ENCODE measurements at regions not wholly inside any gene's neighbourhood (a gene's known extent, or its start where the extent isn't known, plus 50 kb on each side); places are given as distances from the start of the nearest gene placed in this dataset.

DNA sequence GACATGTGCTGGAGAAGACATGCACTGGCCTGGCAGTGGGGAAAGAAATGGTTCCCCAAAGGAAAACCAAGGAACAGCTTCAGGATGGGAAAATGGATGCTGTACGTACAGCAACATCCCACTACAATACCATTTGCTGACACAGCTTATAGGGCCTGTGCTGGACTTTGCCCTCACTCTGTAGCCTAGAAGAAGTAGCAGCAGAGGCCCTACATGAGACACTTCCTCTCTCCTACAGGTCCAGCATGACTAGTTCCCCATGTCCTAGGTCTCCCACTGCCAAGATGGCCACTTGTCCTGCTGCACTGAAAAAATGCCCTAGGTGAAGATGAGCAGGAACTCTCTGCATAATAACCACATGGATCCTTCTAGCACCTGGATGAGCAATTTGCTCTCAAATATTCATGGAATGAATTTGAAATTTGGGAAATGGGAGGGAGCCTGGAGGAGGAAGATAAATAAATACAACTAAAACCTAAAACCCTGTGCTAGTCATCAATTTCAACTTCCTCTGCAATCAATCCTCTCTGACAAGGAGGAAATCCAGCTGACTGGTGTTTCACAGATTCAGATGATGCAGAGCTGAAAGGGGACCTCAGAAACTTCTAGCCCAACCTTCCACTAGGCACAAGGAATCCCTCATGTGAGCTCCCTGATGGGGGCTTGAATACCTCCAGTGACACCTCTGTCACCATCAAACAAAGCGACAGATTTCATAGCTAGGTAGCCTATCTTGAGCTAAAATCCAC lies 514.3 kb upstream of the PPP2R3A start:
- Histone ChIP-seq H3K4me3 (no peak overlapping the region), H3K27me3 (peaks cover 6% of the 10 kb centered on the region), H3K9me3 (ENCODE audit: low read depth) (no peaks in the 10 kb centered on the region), H3K36me3 (no peaks in the 10 kb centered on the region), H3K27ac (no peak overlapping the region), H3K4me1 (ENCODE audit: low read depth) (no peaks in the 10 kb centered on the region)
- DNase-seq (ENCODE audit: low read depth in 1 of 2, low spot score in 1 of 2): no peak
- TF ChIP-seq, protein P1, sequence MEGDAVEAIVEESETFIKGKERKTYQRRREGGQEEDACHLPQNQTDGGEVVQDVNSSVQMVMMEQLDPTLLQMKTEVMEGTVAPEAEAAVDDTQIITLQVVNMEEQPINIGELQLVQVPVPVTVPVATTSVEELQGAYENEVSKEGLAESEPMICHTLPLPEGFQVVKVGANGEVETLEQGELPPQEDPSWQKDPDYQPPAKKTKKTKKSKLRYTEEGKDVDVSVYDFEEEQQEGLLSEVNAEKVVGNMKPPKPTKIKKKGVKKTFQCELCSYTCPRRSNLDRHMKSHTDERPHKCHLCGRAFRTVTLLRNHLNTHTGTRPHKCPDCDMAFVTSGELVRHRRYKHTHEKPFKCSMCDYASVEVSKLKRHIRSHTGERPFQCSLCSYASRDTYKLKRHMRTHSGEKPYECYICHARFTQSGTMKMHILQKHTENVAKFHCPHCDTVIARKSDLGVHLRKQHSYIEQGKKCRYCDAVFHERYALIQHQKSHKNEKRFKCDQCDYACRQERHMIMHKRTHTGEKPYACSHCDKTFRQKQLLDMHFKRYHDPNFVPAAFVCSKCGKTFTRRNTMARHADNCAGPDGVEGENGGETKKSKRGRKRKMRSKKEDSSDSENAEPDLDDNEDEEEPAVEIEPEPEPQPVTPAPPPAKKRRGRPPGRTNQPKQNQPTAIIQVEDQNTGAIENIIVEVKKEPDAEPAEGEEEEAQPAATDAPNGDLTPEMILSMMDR (IDR thresholded peaks at IDR 0.05; ENCODE audit: low read depth, low read length): no peak

DNA sequence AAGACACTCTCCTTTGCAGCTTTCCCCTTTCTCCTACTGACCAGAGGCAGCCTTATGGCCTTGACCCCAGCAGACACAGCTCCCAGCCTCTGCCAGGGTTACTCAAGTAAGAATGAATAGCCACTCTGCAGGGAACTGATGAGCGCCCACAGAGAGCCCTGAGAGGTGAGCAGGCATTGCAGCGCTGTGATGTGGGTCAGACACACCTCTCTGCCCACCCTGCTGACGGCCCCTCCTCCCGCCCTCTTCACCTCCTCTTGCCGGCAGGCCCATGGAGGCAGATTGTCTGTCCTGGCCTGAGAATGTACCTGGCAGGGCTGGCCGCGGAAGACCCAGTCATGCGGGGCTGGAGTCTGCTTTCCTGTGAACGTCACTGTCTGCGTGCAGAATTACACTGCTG lies 512.6 kb upstream of the PPP2R3A start:
- peaks cover 6% of the 10 kb centered on the region for H3K27me3 ChIP-seq
- no peaks in the 10 kb centered on the region for H3K9me3 ChIP-seq (ENCODE audit: low read depth)
- H3K4me1 ChIP-seq (ENCODE audit: low read depth): no peaks in the 10 kb centered on the region
- TF ChIP-seq, protein P1 (IDR thresholded peaks at IDR 0.05; ENCODE audit: low read depth, low read length): no peak
- H3K4me3 ChIP-seq: no peak overlapping the region
- DNase-seq (ENCODE audit: low read depth in 1 of 2, low spot score in 1 of 2): no peak
- H3K27ac ChIP-seq: no peak overlapping the region
- H3K36me3 ChIP-seq: no peaks in the 10 kb centered on the region

DNA sequence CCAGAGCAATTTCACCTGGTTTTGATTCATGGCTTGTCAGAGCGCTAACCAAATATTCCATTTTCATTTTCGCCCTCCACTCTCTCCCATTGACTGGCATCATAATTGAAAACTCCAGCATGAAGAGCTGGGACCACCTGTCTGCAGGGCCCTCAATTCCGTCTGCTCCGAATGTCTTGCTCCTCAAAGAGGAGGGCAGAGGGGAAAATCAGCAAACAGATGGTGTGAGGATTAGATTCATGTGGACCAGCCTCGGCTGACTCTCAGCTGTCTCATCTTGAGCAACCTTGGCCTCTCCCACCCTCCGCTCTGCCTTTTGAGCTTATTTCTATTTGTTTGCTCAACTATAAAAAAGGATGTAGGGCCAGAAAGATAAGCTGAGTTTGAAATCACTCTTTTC lies 512.2 kb upstream of the PPP2R3A start:
- Histone ChIP-seq H3K4me3 (no peak overlapping the region), H3K9me3 (ENCODE audit: low read depth) (no peaks in the 10 kb centered on the region), H3K4me1 (ENCODE audit: low read depth) (no peaks in the 10 kb centered on the region), H3K36me3 (no peaks in the 10 kb centered on the region), H3K27me3 (peaks cover 10% of the 10 kb centered on the region), H3K27ac (no peak overlapping the region)
- TF ChIP-seq, protein P1 (IDR thresholded peaks at IDR 0.05; ENCODE audit: low read depth, low read length): no peak
- no peak for DNase-seq (ENCODE audit: low read depth in 1 of 2, low spot score in 1 of 2)

DNA sequence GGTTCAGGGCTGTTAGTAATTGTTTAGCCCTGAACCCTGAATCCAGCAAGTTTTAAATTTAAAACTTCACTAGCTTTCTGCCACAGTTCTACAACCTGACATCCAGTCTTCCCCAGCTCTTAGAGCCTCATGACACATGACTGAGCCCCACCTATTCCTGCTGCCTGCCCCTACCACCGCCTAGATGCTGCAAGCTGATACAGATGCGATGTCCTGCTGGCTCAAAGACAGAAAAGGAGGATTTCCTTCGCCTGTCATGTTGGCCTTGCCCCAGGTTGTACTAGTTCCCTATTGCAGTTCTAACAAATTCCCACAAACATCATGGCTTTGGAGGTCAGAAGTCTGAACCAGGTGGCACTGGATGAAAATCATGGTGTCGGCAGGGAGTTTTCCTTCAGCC lies 510.6 kb upstream of the PPP2R3A start:
- no peaks in the 10 kb centered on the region for H3K36me3 ChIP-seq
- TF ChIP-seq, protein P1 (IDR thresholded peaks at IDR 0.05; ENCODE audit: low read depth, low read length): no peak
- H3K27ac ChIP-seq: no peak overlapping the region
- peaks cover 4% of the 10 kb centered on the region for H3K27me3 ChIP-seq
- H3K4me3 ChIP-seq: no peak overlapping the region
- DNase-seq (ENCODE audit: low read depth in 1 of 2, low spot score in 1 of 2): no peak
- H3K9me3 ChIP-seq (ENCODE audit: low read depth): no peaks in the 10 kb centered on the region
- no peaks in the 10 kb centered on the region for H3K4me1 ChIP-seq (ENCODE audit: low read depth)

DNA sequence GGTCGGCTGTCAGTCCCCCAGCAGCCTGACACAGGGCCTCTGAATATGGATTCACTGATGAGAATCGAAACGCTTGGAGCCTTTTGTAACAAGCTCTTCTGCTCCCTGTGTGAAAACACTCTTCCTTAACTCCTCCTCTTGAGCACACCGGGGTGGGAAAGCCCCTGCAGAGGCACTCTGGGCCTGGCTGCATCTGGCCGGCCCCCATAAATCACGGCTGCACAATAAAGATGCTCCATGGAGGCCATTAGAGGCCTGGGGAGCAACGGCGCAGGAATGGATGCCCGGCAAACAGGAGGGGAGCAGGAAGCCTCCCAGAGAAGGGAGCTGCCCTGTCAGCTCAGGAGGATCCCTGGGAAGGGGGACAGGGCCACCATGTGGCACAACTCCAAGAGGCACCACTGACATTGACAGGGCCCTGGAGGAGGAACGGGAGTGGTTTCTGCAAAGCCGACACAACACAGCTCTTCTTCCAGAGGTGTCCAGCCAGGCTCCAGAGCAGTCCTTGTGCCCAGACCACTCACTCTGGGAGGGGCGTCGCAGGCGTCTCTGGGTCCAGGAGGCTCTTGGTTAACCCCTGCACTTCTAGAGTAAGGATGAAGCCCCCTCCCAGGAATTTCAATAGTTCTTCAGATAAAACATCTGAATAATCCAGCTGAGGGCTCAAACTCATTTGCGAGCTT lies 509.3 kb upstream of the PPP2R3A start:
- Histone ChIP-seq H3K27me3 (peaks cover 4% of the 10 kb centered on the region), H3K4me3 (no peak overlapping the region), H3K4me1 (ENCODE audit: low read depth) (no peaks in the 10 kb centered on the region), H3K36me3 (no peaks in the 10 kb centered on the region), H3K27ac (no peak overlapping the region), H3K9me3 (ENCODE audit: low read depth) (no peaks in the 10 kb centered on the region)
- DNase-seq (ENCODE audit: low read depth in 1 of 2, low spot score in 1 of 2): peak in 1 of 2 donors; percentile 48
- TF ChIP-seq, protein P1 (IDR thresholded peaks at IDR 0.05; ENCODE audit: low read depth, low read length): no peak
